Gastroesophageal sphincter (tissue), 4 donors: ENCODE measurements at regions not wholly inside any gene's neighbourhood (a gene's known extent, or its start where the extent isn't known, plus 50 kb on each side); places are given as distances from the start of the nearest gene placed in this dataset.

Experiments
- ATAC-seq: fragments of 150-250 bp; one replicate; pipeline ENCODE4 v1.9.1; 2016; ENCODE audit warnings: mild to moderate bottlenecking, moderate library complexity
- H3K27ac ChIP-seq, 4 donors: fragments of 200-600 bp; sonication (generic) in 3 of 4; 1 replicate in 3 of 4; 2 replicates in 1 of 4; pipeline ENCODE4 v1.5.1; 2016 to 2019
- H3K27me3 ChIP-seq: fragments of 200-600 bp; sonication (generic); one replicate; pipeline ENCODE4 v1.5.1; 2019
- H3K36me3 ChIP-seq, 2 donors: fragments of 200-600 bp; sonication (generic); one replicate each; pipeline ENCODE4 v1.5.1; 2019; ENCODE audit warnings: control low read depth in 1 of 2
- H3K4me1 ChIP-seq, 3 donors: fragments of 200-600 bp; sonication (generic); 1 replicate in 2 of 3; 2 replicates in 1 of 3; pipeline ENCODE4 v1.5.1; 2016 to 2019; ENCODE audit warnings: control low read depth in 2 of 3
- H3K4me3 ChIP-seq, 2 donors: fragments of 200-600 bp; sonication (generic); one replicate each; pipeline ENCODE4 v1.5.1; 2019; ENCODE audit warnings: mild to moderate bottlenecking in 1 of 2, moderate library complexity in 1 of 2
- H3K9me3 ChIP-seq, 3 donors: fragments of 200-600 bp; sonication (generic); one replicate each; pipeline ENCODE4 v1.5.1; 2017 to 2019; ENCODE audit warnings: control low read depth in 2 of 3
- CTCF ChIP-seq, 4 experiments: fragments of 200-600 bp in 2 of 4; fragments of 450-650 bp in 2 of 4; sonication (generic) in 1 of 4; IDR thresholded peaks; one replicate each; pipeline ENCODE4 v1.5.1; 2017 to 2019; ENCODE audit warnings: antibody characterized with exemption in 4 of 4, mild to moderate bottlenecking in 2 of 4, moderate library complexity in 2 of 4
- EP300 ChIP-seq: sonication (generic); formaldehyde crosslinking; IDR thresholded peaks from one replicate; pipeline ENCODE4 v1.6.1; 2017; ENCODE audit warnings: antibody characterized with exemption, mild to moderate bottlenecking
- POLR2A ChIP-seq, 2 donors: fragments of 450-650 bp; IDR thresholded peaks; one replicate each; pipeline ENCODE4 v1.6.1; 2017; ENCODE audit warnings: antibody characterized with exemption in 2 of 2, mild to moderate bottlenecking in 2 of 2, moderate library complexity in 1 of 2
- POLR2AphosphoS5 ChIP-seq: sonication (generic); formaldehyde crosslinking; IDR thresholded peaks from one replicate; pipeline ENCODE4 v1.6.1; 2017; ENCODE audit warnings: antibody characterized with exemption
- WGBS, 2 donors: methylation state at CpG; one replicate each; pipeline ENCODE4 v1.1.5; 2018; ENCODE audit warnings: low coverage in 1 of 2; 5-methylcytosine and 5-hydroxymethylcytosine counted together

GRCh38 chr4:14084598-14084997 lies 457.1 kb upstream of the BOD1L1 start:
- TF ChIP-seq CTCF (IDR thresholded peaks at IDR 0.05) (no peak), EP300 (no peak)

GRCh38 chr4:14087459-14087858 lies 459.9 kb upstream of the BOD1L1 start:
- no peak overlapping the region for H3K27ac ChIP-seq
- H3K27me3 ChIP-seq: no peaks in the 10 kb centered on the region
- no peak for ATAC-seq
- TF ChIP-seq POLR2A (IDR thresholded peaks at IDR 0.05) (no peak), CTCF (IDR thresholded peaks at IDR 0.05) (no peak), EP300 (no peak), POLR2AphosphoS5 (no peak)
- H3K4me1 ChIP-seq: no peaks in the 10 kb centered on the region
- no peak overlapping the region for H3K4me3 ChIP-seq
- H3K9me3 ChIP-seq: no peaks in the 10 kb centered on the region
- no peaks in the 10 kb centered on the region for H3K36me3 ChIP-seq
- WGBS, 2 donors: 79 to 81% methylated on average over 2 of the region's 2 CpGs

More at GRCh38 chr4:14084598-14084997, 457.1 kb upstream of the BOD1L1 start:
- no peaks in the 10 kb centered on the region for H3K36me3 ChIP-seq
- no peak for ATAC-seq
- no peaks in the 10 kb centered on the region for H3K27me3 ChIP-seq
- no peaks in the 10 kb centered on the region for H3K4me1 ChIP-seq
- WGBS, 2 donors: 42 to 53% methylated on average over 2 of the region's 2 CpGs
- no peak overlapping the region for H3K4me3 ChIP-seq
- H3K27ac ChIP-seq: no peak overlapping the region
- no peaks in the 10 kb centered on the region for H3K9me3 ChIP-seq

GRCh38 chr4:14087921-14088320 lies 460.4 kb upstream of the BOD1L1 start:
- Histone ChIP-seq H3K27ac (no peak overlapping the region), H3K4me3 (no peak overlapping the region), H3K27me3 (no peaks in the 10 kb centered on the region), H3K9me3 (no peaks in the 10 kb centered on the region), H3K4me1 (no peaks in the 10 kb centered on the region), H3K36me3 (no peaks in the 10 kb centered on the region)
- WGBS, 2 donors: 100% methylated on average over 1 of the region's 1 CpG
- ATAC-seq: no peak
- TF ChIP-seq POLR2A (IDR thresholded peaks at IDR 0.05) (no peak), POLR2AphosphoS5 (no peak), EP300 (no peak), CTCF (IDR thresholded peaks at IDR 0.05) (no peak)

DNA sequence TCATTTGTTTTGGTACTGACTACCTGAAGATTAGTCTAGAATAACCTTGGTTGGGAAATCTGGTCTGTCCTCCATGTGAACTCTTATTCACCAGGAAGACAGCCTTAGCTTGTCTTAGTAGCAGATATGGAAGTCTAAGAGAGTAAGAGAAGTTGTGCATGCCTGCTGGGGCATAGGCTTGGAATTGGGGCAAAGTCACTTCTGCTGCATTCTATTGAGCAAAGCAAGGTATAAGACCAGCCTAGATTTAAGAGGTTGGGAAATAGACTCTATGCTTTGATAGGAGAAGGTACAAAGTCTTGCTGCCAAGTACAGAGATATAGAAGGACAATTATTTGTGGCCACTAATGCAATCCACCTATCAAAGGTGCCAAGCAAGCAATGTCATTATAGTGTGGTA lies 464.0 kb upstream of the BOD1L1 start:
- Histone ChIP-seq H3K27me3 (no peaks in the 10 kb centered on the region), H3K4me1 (no peaks in the 10 kb centered on the region), H3K9me3 (peaks cover 0 to 5% (median 0%) of the 10 kb centered on the region in 3 donors), H3K36me3 (no peaks in the 10 kb centered on the region), H3K4me3 (no peak overlapping the region), H3K27ac (no peak overlapping the region)
- no peak for ATAC-seq
- no peak for TF ChIP-seq POLR2AphosphoS5
- TF ChIP-seq EP300: no peak
- no peak for TF ChIP-seq CTCF (IDR thresholded peaks at IDR 0.05)
- TF ChIP-seq POLR2A (IDR thresholded peaks at IDR 0.05): no peak

DNA sequence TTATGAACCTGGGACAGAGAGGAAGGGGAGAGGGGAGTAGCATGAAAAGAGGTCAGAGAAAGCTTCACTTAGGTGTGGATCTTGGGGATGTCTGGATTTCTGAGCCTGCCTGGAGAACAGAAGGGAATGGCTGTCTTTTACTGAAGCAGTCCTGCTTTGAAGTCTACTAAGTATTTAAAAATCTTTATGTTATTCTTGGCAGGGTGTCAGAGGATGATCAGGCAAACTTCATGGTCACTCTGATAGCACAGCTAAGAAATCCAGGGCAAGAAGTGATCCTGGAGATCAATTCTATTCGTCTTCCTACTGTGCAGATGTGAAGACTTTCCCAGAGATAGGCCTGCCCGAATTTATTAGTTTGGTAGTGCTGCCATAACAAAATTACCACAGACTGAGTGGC lies 464.4 kb upstream of the BOD1L1 start:
- Histone ChIP-seq H3K4me1 (no peaks in the 10 kb centered on the region), H3K36me3 (no peaks in the 10 kb centered on the region), H3K27ac (no peak overlapping the region), H3K9me3 (peaks cover 0 to 5% (median 0%) of the 10 kb centered on the region in 3 donors), H3K4me3 (no peak overlapping the region), H3K27me3 (no peaks in the 10 kb centered on the region)
- 61 to 75% methylated on average over 2 of the region's 2 CpGs for WGBS, 2 donors
- no peak for ATAC-seq
- TF ChIP-seq CTCF (IDR thresholded peaks at IDR 0.05) (no peak), POLR2A (IDR thresholded peaks at IDR 0.05) (no peak), POLR2AphosphoS5 (no peak), EP300 (no peak)
